GM19395 (cell line): ENCODE measurements at regions not wholly inside any gene's neighbourhood (a gene's known extent, or its start where the extent isn't known, plus 50 kb on each side); places are given as distances from the start of the nearest gene placed in this dataset.

Experiments used
- ATAC-seq: cut with Tn5 transposase; IDR thresholded peaks from one replicate; pipeline ENCODE4 v1.9.1; 2021; ENCODE audit warnings: mild to moderate bottlenecking, moderate library complexity; ENCODE audit not compliant: unreplicated experiment

- no peak for ATAC-seq
Observed at GRCh38 chr16:48905632-48906505, 295.9 kb upstream of the N4BP1 start.

GRCh38 chr16:48904333-48904732 is 294.4 kb upstream of the N4BP1 start:
- no peak for ATAC-seq

- ATAC-seq: no peak
Observed at GRCh38 chr16:48903039-48903438, 293.1 kb upstream of the N4BP1 start.

- ATAC-seq: no peak
Observed at GRCh38 chr16:48901712-48902374, 291.9 kb upstream of the N4BP1 start.

- no peak for ATAC-seq
Observed at GRCh38 chr16:48899500-48899899, 289.5 kb upstream of the N4BP1 start.

GRCh38 chr16:48897698-48898205 is 287.8 kb upstream of the N4BP1 start:
- ATAC-seq: no peak

- ATAC-seq: no peak
Observed at GRCh38 chr16:48895142-48895541, 285.2 kb upstream of the N4BP1 start.

- no peak for ATAC-seq
Observed at GRCh38 chr16:48892893-48893292, 282.9 kb upstream of the N4BP1 start.

GRCh38 chr16:48887646-48888210 is 277.7 kb upstream of the N4BP1 start:
- ATAC-seq: no peak

- no peak for ATAC-seq
Observed at GRCh38 chr16:48885471-48885870, 275.5 kb upstream of the N4BP1 start.

- ATAC-seq: no peak
Observed at GRCh38 chr16:48881272-48881671, 271.3 kb upstream of the N4BP1 start.

- no peak for ATAC-seq
Observed at GRCh38 chr16:48879223-48880122, 269.5 kb upstream of the N4BP1 start.

GRCh38 chr16:48877946-48878345 is 268.0 kb upstream of the N4BP1 start:
- ATAC-seq: no peak

GRCh38 chr16:48870141-48870540 is 260.2 kb upstream of the N4BP1 start:
- no peak for ATAC-seq

- ATAC-seq: no peak
Observed at GRCh38 chr16:48865520-48865919, 255.5 kb upstream of the N4BP1 start.

- no peak for ATAC-seq
Observed at GRCh38 chr16:48864055-48864454, 254.1 kb upstream of the N4BP1 start.

GRCh38 chr16:48862087-48862532 is 252.1 kb upstream of the N4BP1 start:
- ATAC-seq: no peak

- no peak for ATAC-seq
Observed at GRCh38 chr16:48860341-48860740, 250.4 kb upstream of the N4BP1 start.

GRCh38 chr16:48852951-48853350 is 243.0 kb upstream of the N4BP1 start:
- no peak for ATAC-seq

- no peak for ATAC-seq
Observed at GRCh38 chr16:48852458-48852857, 242.5 kb upstream of the N4BP1 start.
